ENCODE measurements at regions not wholly inside any gene's neighbourhood (a gene's known extent, or its start where the extent isn't known, plus 50 kb on each side); places are given as distances from the start of the nearest gene placed in this dataset.

DNA sequence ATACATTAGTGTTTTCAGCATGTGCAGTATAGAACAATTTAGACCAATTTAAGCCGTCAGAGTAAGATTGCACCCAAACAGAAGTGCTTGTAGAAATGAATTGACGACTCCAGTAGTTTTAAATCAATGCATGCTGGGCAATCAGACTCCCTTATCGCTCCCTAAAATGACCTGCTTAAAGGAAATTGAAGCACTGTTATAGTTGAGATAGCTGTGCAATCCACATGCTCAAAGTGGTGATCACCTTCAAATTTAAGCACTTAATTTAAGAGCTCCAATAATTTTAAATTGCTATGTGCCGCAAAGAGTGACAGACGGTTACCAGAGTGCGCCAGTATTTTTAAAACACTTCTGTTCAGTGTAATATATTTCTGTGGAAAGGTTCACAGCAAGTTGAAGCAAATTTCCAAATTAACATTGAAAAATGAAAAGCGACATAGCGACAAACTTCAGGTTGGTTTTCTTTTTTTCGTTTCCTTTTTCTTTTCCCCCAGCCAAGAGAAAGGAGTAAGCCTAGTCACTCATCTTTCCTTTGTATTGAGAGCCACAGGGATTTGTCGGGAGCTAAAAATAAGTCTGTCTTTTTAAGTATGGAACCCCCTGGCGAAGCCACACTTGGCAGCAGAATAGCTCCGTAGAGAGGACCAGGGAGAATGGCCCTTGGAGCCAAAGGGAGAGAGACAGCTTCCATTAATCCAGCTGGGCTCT is 436.4 kb upstream of the RBMS3 start:
- in situ Hi-C loops (cut with MboI; ENCODE audit: low pct_unique_long_range_greater_than_20kb, low sequenced_read_pairs, unreplicated experiment) = no loop called here
- no peak for DNase-seq (ENCODE audit: low spot score)
- TF ChIP-seq, protein P1, sequence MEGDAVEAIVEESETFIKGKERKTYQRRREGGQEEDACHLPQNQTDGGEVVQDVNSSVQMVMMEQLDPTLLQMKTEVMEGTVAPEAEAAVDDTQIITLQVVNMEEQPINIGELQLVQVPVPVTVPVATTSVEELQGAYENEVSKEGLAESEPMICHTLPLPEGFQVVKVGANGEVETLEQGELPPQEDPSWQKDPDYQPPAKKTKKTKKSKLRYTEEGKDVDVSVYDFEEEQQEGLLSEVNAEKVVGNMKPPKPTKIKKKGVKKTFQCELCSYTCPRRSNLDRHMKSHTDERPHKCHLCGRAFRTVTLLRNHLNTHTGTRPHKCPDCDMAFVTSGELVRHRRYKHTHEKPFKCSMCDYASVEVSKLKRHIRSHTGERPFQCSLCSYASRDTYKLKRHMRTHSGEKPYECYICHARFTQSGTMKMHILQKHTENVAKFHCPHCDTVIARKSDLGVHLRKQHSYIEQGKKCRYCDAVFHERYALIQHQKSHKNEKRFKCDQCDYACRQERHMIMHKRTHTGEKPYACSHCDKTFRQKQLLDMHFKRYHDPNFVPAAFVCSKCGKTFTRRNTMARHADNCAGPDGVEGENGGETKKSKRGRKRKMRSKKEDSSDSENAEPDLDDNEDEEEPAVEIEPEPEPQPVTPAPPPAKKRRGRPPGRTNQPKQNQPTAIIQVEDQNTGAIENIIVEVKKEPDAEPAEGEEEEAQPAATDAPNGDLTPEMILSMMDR (IDR thresholded peaks at IDR 0.05; ENCODE audit: extremely low read depth, insufficient read depth, missing control alignments) = no peak

DNA sequence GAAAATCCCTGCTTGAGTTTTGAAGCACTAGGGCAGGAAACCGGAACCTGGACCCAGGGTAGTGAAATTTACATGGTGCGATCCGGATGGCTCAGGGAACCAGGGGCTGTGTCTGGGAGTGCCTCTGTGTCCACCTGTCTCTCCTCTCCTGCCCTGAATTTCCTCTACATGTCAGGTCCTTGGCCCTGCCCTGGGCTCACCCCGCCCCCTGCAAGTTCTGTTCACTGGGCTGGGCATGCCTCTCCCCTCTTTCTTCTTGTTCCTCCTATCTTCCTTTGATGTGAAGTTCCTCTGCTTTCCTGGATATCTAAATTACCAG is 435.9 kb upstream of the RBMS3 start:
- in situ Hi-C loops (cut with MboI; ENCODE audit: low pct_unique_long_range_greater_than_20kb, low sequenced_read_pairs, unreplicated experiment) = no loop called here
- no peak for DNase-seq (ENCODE audit: low spot score)
- TF ChIP-seq, protein P1 (IDR thresholded peaks at IDR 0.05; ENCODE audit: extremely low read depth, insufficient read depth, missing control alignments) = no peak

DNA sequence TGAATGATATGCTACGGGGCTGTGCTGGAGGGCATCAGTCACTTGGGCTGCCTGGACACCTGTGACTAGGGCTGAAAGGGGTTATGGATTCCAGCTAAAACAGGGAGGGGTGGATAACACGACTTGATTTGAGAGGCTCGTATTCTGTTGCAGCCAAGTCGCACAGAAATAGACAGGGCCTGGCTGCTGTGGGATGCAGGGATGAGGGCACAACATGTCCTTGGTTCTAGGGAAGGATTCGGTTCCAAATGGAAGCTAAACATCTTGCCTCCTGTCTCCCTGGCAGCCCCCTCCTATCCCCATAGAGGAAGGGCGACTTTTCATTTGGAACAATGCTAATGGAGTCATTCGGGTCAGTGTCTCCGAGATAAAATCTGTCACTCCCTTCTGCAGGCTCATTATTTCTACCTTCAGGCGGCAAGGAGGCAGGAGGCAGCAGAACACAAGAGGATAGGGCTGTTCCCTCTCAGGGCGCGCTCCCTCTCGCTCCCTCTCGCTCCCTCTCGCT is 433.8 kb upstream of the RBMS3 start:
- in situ Hi-C loops (cut with MboI; ENCODE audit: low pct_unique_long_range_greater_than_20kb, low sequenced_read_pairs, unreplicated experiment) = no loop called here
- DNase-seq (ENCODE audit: low spot score) = no peak
- TF ChIP-seq, protein P1 (IDR thresholded peaks at IDR 0.05; ENCODE audit: extremely low read depth, insufficient read depth, missing control alignments) = no peak

DNA sequence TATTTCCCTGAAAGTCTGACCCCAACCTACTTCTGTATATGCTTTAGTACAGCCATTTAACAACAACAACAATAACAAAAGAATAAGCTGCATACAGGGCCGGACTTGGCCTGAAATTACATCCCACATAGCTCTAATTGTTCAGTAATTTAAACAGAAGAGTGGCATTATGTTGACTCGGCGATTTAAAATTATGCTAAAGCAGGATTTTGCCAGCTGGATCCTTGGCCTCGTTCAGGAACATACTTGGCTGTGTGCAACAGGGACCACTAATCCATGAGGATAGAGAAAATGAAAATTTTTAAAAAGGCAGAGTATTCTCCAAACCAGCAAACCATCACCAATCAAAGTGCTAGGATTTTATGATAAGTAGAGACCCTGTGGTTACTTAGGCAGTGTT is 433.1 kb upstream of the RBMS3 start:
- TF ChIP-seq, protein P1 (IDR thresholded peaks at IDR 0.05; ENCODE audit: extremely low read depth, insufficient read depth, missing control alignments) = no peak
- no peak for DNase-seq (ENCODE audit: low spot score)
- in situ Hi-C loops (cut with MboI; ENCODE audit: low pct_unique_long_range_greater_than_20kb, low sequenced_read_pairs, unreplicated experiment) = no loop called here

DNA sequence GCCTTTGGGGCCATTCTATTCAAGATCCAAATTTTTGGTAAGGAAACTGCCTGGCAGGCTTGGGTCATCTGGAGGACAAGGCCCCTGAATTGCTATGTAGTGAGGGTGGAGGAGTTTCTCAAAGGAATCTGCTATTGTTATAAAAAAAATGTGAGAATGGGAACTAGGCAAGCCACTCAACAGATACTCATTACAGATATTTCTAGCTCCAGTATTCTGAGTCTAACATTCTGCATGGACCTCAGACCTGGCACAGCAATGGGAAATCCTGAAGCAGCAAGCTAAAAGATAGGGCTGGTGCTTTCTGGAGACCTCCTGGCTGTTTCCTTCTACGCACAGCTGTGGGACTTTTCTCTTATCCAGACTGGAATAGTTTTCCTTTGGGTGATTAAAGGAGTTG is 430.7 kb upstream of the RBMS3 start:
- in situ Hi-C loops (cut with MboI; ENCODE audit: low pct_unique_long_range_greater_than_20kb, low sequenced_read_pairs, unreplicated experiment) = no loop called here
- DNase-seq (ENCODE audit: low spot score) = no peak

DNA sequence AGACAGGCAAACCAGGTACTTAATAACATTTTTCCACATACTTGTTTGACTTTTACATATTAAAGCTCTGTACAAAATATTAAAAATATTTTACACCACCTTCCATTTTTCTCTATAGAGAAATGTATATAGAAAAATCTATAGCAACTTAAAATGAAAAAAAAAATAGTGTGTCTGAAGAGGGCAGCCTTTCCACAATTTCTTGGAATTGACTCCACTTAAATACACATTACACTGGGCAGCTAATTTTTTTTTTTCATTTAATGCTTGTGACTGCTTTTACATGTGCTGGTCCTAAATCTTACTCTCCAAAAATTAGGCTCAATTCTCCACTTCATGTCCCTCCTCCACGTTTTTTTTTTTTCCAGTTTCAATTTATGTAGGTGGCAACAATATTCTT is 427.0 kb upstream of the RBMS3 start:
- DNase-seq (ENCODE audit: low spot score) = no peak
- TF ChIP-seq, protein P1 (IDR thresholded peaks at IDR 0.05; ENCODE audit: extremely low read depth, insufficient read depth, missing control alignments) = no peak
- in situ Hi-C loops (cut with MboI; ENCODE audit: low pct_unique_long_range_greater_than_20kb, low sequenced_read_pairs, unreplicated experiment) = no loop called here

More for the DNA sequence above, 430.7 kb upstream of the RBMS3 start:
- TF ChIP-seq, protein P1 (IDR thresholded peaks at IDR 0.05; ENCODE audit: extremely low read depth, insufficient read depth, missing control alignments) = no peak

Measured in GM13977 (cell line).